Transverse colon (tissue), 4 donors: ENCODE measurements at regions not wholly inside any gene's neighbourhood (a gene's known extent, or its start where the extent isn't known, plus 50 kb on each side); places are given as distances from the start of the nearest gene placed in this dataset.

Source experiments
- DNase-seq: peaks from one replicate; pipeline ENCODE4 v3.0.0-alpha.2; 2019
- H3K27ac ChIP-seq, 4 donors: fragments of 200-600 bp; sonication (generic); 2 replicates each; pipeline ENCODE4 v1.5.1; 2016 to 2018; ENCODE audit warnings: inconsistent platforms in 4 of 4
- H3K27me3 ChIP-seq: fragments of 200-600 bp; sonication (generic); 2 replicates; pipeline ENCODE4 v1.5.1; 2017; ENCODE audit warnings: inconsistent platforms
- H3K36me3 ChIP-seq, 4 donors: fragments of 200-600 bp; sonication (generic); 2 replicates each; pipeline ENCODE4 v1.5.1; 2017 to 2019; ENCODE audit warnings: inconsistent platforms in 4 of 4
- H3K4me1 ChIP-seq, 4 donors: fragments of 200-600 bp; sonication (generic); 2 replicates each; pipeline ENCODE4 v1.5.1; 2017 to 2020; ENCODE audit warnings: inconsistent platforms in 4 of 4
- H3K4me3 ChIP-seq, 4 donors: fragments of 200-600 bp; sonication (generic); 1 replicate in 1 of 4; 2 replicates in 3 of 4; pipeline versions ENCODE4 v1.5.1 to v1.6.1; 2017 to 2019; ENCODE audit warnings: inconsistent platforms in 4 of 4
- H3K9me3 ChIP-seq, 2 donors: fragments of 200-600 bp; sonication (generic); 2 replicates each; pipeline ENCODE4 v1.5.1; 2017 to 2019; ENCODE audit warnings: inconsistent platforms in 2 of 2
- CTCF ChIP-seq, 5 experiments: fragments of 200-600 bp in 3 of 5; fragments of 450-650 bp in 2 of 5; sonication (generic) in 3 of 5; IDR thresholded peaks; 1 replicate in 2 of 5; 2 replicates in 3 of 5; pipeline ENCODE4 v1.5.1; 2016 to 2017; ENCODE audit warnings: antibody characterized with exemption in 5 of 5, inconsistent platforms in 3 of 5, mild to moderate bottlenecking in 2 of 5, moderate library complexity in 1 of 5
- EP300 ChIP-seq: sonication (generic); formaldehyde crosslinking; IDR thresholded peaks from one replicate; pipeline ENCODE4 v1.6.1; 2017; ENCODE audit warnings: antibody characterized with exemption, low read depth
- POLR2A ChIP-seq: fragments of 450-650 bp; IDR thresholded peaks from one replicate; pipeline ENCODE4 v1.6.1; 2016; ENCODE audit warnings: antibody characterized with exemption, mild to moderate bottlenecking, moderate library complexity
- POLR2AphosphoS5 ChIP-seq, 3 donors: sonication (generic); formaldehyde crosslinking; IDR thresholded peaks; one replicate each; pipeline ENCODE4 v1.6.1; 2016; ENCODE audit warnings: antibody characterized with exemption in 3 of 3
- WGBS, 2 donors: methylation state at CpG; one replicate each; pipeline ENCODE4 v1.1.5; 2018; ENCODE audit warnings: low coverage in 1 of 2; 5-methylcytosine and 5-hydroxymethylcytosine counted together
- in situ Hi-C, 4 donors: fragments of 200-750 bp; cut with MboI; loops; one replicate each; pipeline versions ENCODE4 v1.15.0 to v1.15.1; 2017; ENCODE audit warnings: low sequenced_read_pairs in 3 of 4, low pct_ligation_motif_present in 1 of 4, low pct_unique_long_range_greater_than_20kb in 1 of 4
- intact Hi-C: fragments of 100-400 bp; cut with DNase I; formaldehyde crosslinking; loops from one replicate; pipeline ENCODE4 v1.15.1; 2023; ENCODE audit warnings: low total_unique reads

- 26 to 42% methylated on average over 5 to 6 of the region's 6 CpGs for WGBS, 2 donors
- no peak overlapping the region for H3K27ac ChIP-seq
- no peaks in the 10 kb centered on the region for H3K4me1 ChIP-seq
- H3K9me3 ChIP-seq, result no peaks in the 10 kb centered on the region
- no peaks in the 10 kb centered on the region for H3K36me3 ChIP-seq
- no peak overlapping the region for H3K4me3 ChIP-seq
- peaks cover 12% of the 10 kb centered on the region for H3K27me3 ChIP-seq
- DNase-seq, result no peak
- in situ Hi-C loops (no loop called here), intact Hi-C loops (no loop called here)
- TF ChIP-seq POLR2AphosphoS5 (IDR thresholded peaks at IDR 0.05), result no peak
- TF ChIP-seq EP300, result no peak
- TF ChIP-seq POLR2A, result no peak
- no peak for TF ChIP-seq CTCF (IDR thresholded peaks at IDR 0.05)
Measured at GRCh38 chr1:29868944-29869343, 632.6 kb downstream of the PTPRU start.

- Histone ChIP-seq H3K4me1 (no peaks in the 10 kb centered on the region), H3K4me3 (no peak overlapping the region), H3K27ac (no peak overlapping the region), H3K27me3 (peaks cover 12% of the 10 kb centered on the region), H3K9me3 (no peaks in the 10 kb centered on the region), H3K36me3 (no peaks in the 10 kb centered on the region)
- in situ Hi-C loops (no loop called here), intact Hi-C loops (no loop called here)
- TF ChIP-seq POLR2AphosphoS5 (IDR thresholded peaks at IDR 0.05) (no peak), CTCF (IDR thresholded peaks at IDR 0.05) (no peak), POLR2A (no peak), EP300 (no peak)
- no peak for DNase-seq
- WGBS, 2 donors, result 85% methylated on average over 2 of the region's 2 CpGs; no CpG with 5 or more reads in 1 of the 2 donors
Measured at GRCh38 chr1:29868096-29868495, 631.8 kb downstream of the PTPRU start.

- intact Hi-C loops (no loop called here), in situ Hi-C loops (no loop called here)
- no peaks in the 10 kb centered on the region for H3K9me3 ChIP-seq
- H3K27ac ChIP-seq, result no peak overlapping the region
- 0 to 37% methylated on average over 1 of the region's 1 CpG for WGBS, 2 donors
- DNase-seq, result no peak
- no peak overlapping the region for H3K4me3 ChIP-seq
- H3K27me3 ChIP-seq, result peaks cover 12% of the 10 kb centered on the region
- no peaks in the 10 kb centered on the region for H3K4me1 ChIP-seq
- no peaks in the 10 kb centered on the region for H3K36me3 ChIP-seq
- TF ChIP-seq POLR2A, result no peak
- TF ChIP-seq POLR2AphosphoS5 (IDR thresholded peaks at IDR 0.05), result no peak
Measured at GRCh38 chr1:29865051-29865450, 628.7 kb downstream of the PTPRU start.

- H3K4me1 ChIP-seq, result no peaks in the 10 kb centered on the region
- no peak overlapping the region for H3K4me3 ChIP-seq
- TF ChIP-seq POLR2AphosphoS5 (IDR thresholded peaks at IDR 0.05) (no peak), CTCF (IDR thresholded peaks at IDR 0.05) (no peak), POLR2A (no peak), EP300 (no peak)
- H3K9me3 ChIP-seq, result no peaks in the 10 kb centered on the region
- peaks cover 12% of the 10 kb centered on the region for H3K27me3 ChIP-seq
- WGBS, 2 donors, result 79% methylated on average over 5 of the region's 5 CpGs; no CpG with 5 or more reads in 1 of the 2 donors
- in situ Hi-C loops, result no loop called here
- DNase-seq, result no peak
- no peaks in the 10 kb centered on the region for H3K36me3 ChIP-seq
- intact Hi-C loops, result no loop called here
- H3K27ac ChIP-seq, result no peak overlapping the region
Measured at GRCh38 chr1:29864431-29865022, 628.2 kb downstream of the PTPRU start.

- WGBS, 2 donors, result 48% methylated on average over 1 of the region's 1 CpG; no CpG with 5 or more reads in 1 of the 2 donors
- intact Hi-C loops, result no loop called here
- Histone ChIP-seq H3K4me1 (no peaks in the 10 kb centered on the region), H3K27me3 (peaks cover 3% of the 10 kb centered on the region), H3K27ac (no peak overlapping the region), H3K4me3 (no peak overlapping the region), H3K9me3 (no peaks in the 10 kb centered on the region), H3K36me3 (no peaks in the 10 kb centered on the region)
- no peak for DNase-seq
- no peak for TF ChIP-seq CTCF (IDR thresholded peaks at IDR 0.05)
- no peak for TF ChIP-seq POLR2A
- no peak for TF ChIP-seq POLR2AphosphoS5 (IDR thresholded peaks at IDR 0.05)
- no peak for TF ChIP-seq EP300
- in situ Hi-C loops, result no loop called here
Measured at GRCh38 chr1:29861922-29862321, 625.6 kb downstream of the PTPRU start.
